ENCODE measurements at regions not wholly inside any gene's neighbourhood (a gene's known extent, or its start where the extent isn't known, plus 50 kb on each side); places are given as distances from the start of the nearest gene placed in this dataset.

- DNase-seq (ENCODE audit: extremely low spot score in 2 of 2): no peak
- Histone ChIP-seq H3K27me3 (no peaks in the 10 kb centered on the region), H3K4me1 (no peaks in the 10 kb centered on the region), H3K9me3 (no peaks in the 10 kb centered on the region), H3K27ac (no peak overlapping the region), H3K36me3 (no peaks in the 10 kb centered on the region), H3K4me3 (no peak overlapping the region)
- TF ChIP-seq CTCF (IDR thresholded peaks at IDR 0.05) (no peak), POLR2AphosphoS5 (IDR thresholded peaks at IDR 0.05; ENCODE audit: insufficient read depth in 1 of 2, low read depth in 1 of 2) (no peak), POLR2A (IDR thresholded peaks at IDR 0.05) (no peak)
- intact Hi-C loops (cut with DNase I): no loop called here
Measured at GRCh38 chr4:10203851-10204250, 87.3 kb upstream of the WDR1 start.

- Histone ChIP-seq H3K27ac (no peak overlapping the region), H3K36me3 (no peaks in the 10 kb centered on the region), H3K4me3 (no peak overlapping the region), H3K4me1 (no peaks in the 10 kb centered on the region), H3K27me3 (no peaks in the 10 kb centered on the region), H3K9me3 (no peaks in the 10 kb centered on the region)
- DNase-seq (ENCODE audit: extremely low spot score in 2 of 2): no peak
- no peak for TF ChIP-seq POLR2A (IDR thresholded peaks at IDR 0.05)
- TF ChIP-seq POLR2AphosphoS5 (IDR thresholded peaks at IDR 0.05; ENCODE audit: insufficient read depth in 1 of 2, low read depth in 1 of 2): no peak
- no peak for TF ChIP-seq CTCF (IDR thresholded peaks at IDR 0.05)
- intact Hi-C loops (cut with DNase I): no loop called here
Measured at GRCh38 chr4:10201381-10202223, 85.0 kb upstream of the WDR1 start.

- no peaks in the 10 kb centered on the region for H3K4me1 ChIP-seq
- no peaks in the 10 kb centered on the region for H3K9me3 ChIP-seq
- intact Hi-C loops (cut with DNase I): no loop called here
- no peak for TF ChIP-seq CTCF (IDR thresholded peaks at IDR 0.05)
- no peak for TF ChIP-seq POLR2AphosphoS5 (IDR thresholded peaks at IDR 0.05; ENCODE audit: insufficient read depth in 1 of 2, low read depth in 1 of 2)
- no peak for TF ChIP-seq POLR2A (IDR thresholded peaks at IDR 0.05)
- no peak overlapping the region for H3K27ac ChIP-seq
- H3K4me3 ChIP-seq: no peak overlapping the region
- no peaks in the 10 kb centered on the region for H3K27me3 ChIP-seq
- H3K36me3 ChIP-seq: no peaks in the 10 kb centered on the region
- no peak for DNase-seq (ENCODE audit: extremely low spot score in 2 of 2)
Measured at GRCh38 chr4:10200869-10201268, 84.3 kb upstream of the WDR1 start.

GRCh38 chr4:10198365-10198764 is 81.8 kb upstream of the WDR1 start:
- Histone ChIP-seq H3K4me3 (no peak overlapping the region), H3K27me3 (no peaks in the 10 kb centered on the region), H3K36me3 (no peaks in the 10 kb centered on the region), H3K4me1 (no peaks in the 10 kb centered on the region), H3K9me3 (no peaks in the 10 kb centered on the region), H3K27ac (no peak overlapping the region)
- intact Hi-C loops (cut with DNase I): no loop called here
- TF ChIP-seq POLR2A (IDR thresholded peaks at IDR 0.05) (no peak), POLR2AphosphoS5 (IDR thresholded peaks at IDR 0.05; ENCODE audit: insufficient read depth in 1 of 2, low read depth in 1 of 2) (no peak), CTCF (IDR thresholded peaks at IDR 0.05) (no peak)
- no peak for DNase-seq (ENCODE audit: extremely low spot score in 2 of 2)

- no peak for DNase-seq (ENCODE audit: extremely low spot score in 2 of 2)
- no peak overlapping the region for H3K4me3 ChIP-seq
- no peak overlapping the region for H3K27ac ChIP-seq
- H3K27me3 ChIP-seq: no peaks in the 10 kb centered on the region
- H3K9me3 ChIP-seq: no peaks in the 10 kb centered on the region
- no peak for TF ChIP-seq POLR2AphosphoS5 (IDR thresholded peaks at IDR 0.05; ENCODE audit: insufficient read depth in 1 of 2, low read depth in 1 of 2)
- no peak for TF ChIP-seq POLR2A (IDR thresholded peaks at IDR 0.05)
- TF ChIP-seq CTCF (IDR thresholded peaks at IDR 0.05): no peak
- no peaks in the 10 kb centered on the region for H3K4me1 ChIP-seq
- intact Hi-C loops (cut with DNase I): no loop called here
- H3K36me3 ChIP-seq: no peaks in the 10 kb centered on the region
Measured at GRCh38 chr4:10197952-10198351, 81.4 kb upstream of the WDR1 start.

All from vagina (tissue), 2 donors.